HEK293T (cell line): ENCODE measurements at regions not wholly inside any gene's neighbourhood (a gene's known extent, or its start where the extent isn't known, plus 50 kb on each side); places are given as distances from the start of the nearest gene placed in this dataset.

ENCODE experiments used
- FOXM1 ChIP-seq: fragments of 450-650 bp; IDR thresholded peaks from 2 replicates; pipeline ENCODE4 v1.6.1; 2017; ENCODE audit warnings: mild to moderate bottlenecking, borderline replicate concordance
- HDGF ChIP-seq: fragments of 450-650 bp; IDR thresholded peaks from 2 replicates; pipeline ENCODE4 v1.6.1; 2017; ENCODE audit warnings: antibody characterized with exemption, borderline replicate concordance
- SP1 ChIP-seq: fragments of 450-650 bp; IDR thresholded peaks from 2 replicates; pipeline ENCODE4 v1.6.1; 2017
- TARDBP ChIP-seq: fragments of 450-650 bp; IDR thresholded peaks from 2 replicates; pipeline ENCODE4 v1.6.1; 2016
- ZNF384 ChIP-seq: fragments of 450-650 bp; IDR thresholded peaks from 2 replicates; pipeline ENCODE4 v1.6.1; 2016

DNA sequence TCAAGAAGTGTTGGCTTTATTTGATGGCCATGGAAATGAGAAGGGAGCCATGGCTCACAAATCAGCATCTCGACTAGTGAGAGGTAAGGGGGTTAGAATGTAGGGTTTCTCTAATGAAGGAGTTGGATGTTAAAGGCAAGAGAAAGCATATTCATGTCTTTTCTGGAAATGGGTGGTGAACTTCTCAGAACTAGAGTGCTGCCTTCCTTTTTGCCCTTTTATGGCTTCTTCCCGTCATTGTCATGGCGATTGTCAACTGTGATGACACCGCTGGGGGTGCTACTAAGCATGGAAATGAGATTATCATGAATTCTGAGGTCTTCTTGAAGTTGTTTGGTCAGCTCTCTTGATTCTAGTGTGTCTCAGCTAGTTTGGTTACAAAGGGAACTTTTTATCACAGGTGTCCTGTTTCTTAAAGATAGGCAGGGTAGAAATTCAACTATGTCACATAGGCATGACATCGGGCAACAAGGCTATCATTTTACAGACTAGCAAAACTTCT is 180.4 kb downstream of the LIG4 start:
- TF ChIP-seq SP1 = no peak
- TF ChIP-seq HDGF = no peak
- no peak for TF ChIP-seq TARDBP
- TF ChIP-seq ZNF384 = no peak
- no peak for TF ChIP-seq FOXM1
